Neuronal stem cell (in vitro differentiated cells): ENCODE measurements at regions not wholly inside any gene's neighbourhood (a gene's known extent, or its start where the extent isn't known, plus 50 kb on each side); places are given as distances from the start of the nearest gene placed in this dataset.
A peak's percentile ranks its signal among the peaks of the same experiment; 100 is the strongest.

Experiments used
- DNase-seq: peaks from one replicate; pipeline ENCODE4 v3.0.0-alpha.2; 2013; ENCODE audit warnings: low spot score
- H2AFZ ChIP-seq: one replicate; pipeline ENCODE4 v1.6.1; 2013; ENCODE audit warnings: mild to moderate bottlenecking, low read length, inconsistent platforms
- H2AK5ac ChIP-seq: 2 replicates; pipeline ENCODE4 v1.6.1; 2013; ENCODE audit warnings: low read depth, mild to moderate bottlenecking, inconsistent platforms, low read length, moderate library complexity, mixed read lengths
- H2BK120ac ChIP-seq: 2 replicates; pipeline ENCODE4 v1.6.1; 2013; ENCODE audit warnings: low read depth, mild to moderate bottlenecking, inconsistent platforms, low read length, moderate library complexity, mixed read lengths
- H2BK12ac ChIP-seq: one replicate; pipeline ENCODE4 v1.6.1; 2013; ENCODE audit warnings: low read length, inconsistent platforms
- H2BK15ac ChIP-seq: 2 replicates; pipeline ENCODE4 v1.6.1; 2013; ENCODE audit warnings: mild to moderate bottlenecking, low read length, inconsistent platforms, mixed read lengths
- H2BK5ac ChIP-seq: one replicate; pipeline ENCODE4 v1.6.1; 2013; ENCODE audit warnings: inconsistent platforms, mild to moderate bottlenecking, low read length, moderate library complexity
- H3K14ac ChIP-seq: one replicate; pipeline ENCODE4 v1.6.1; 2013; ENCODE audit warnings: low read length, inconsistent platforms
- H3K18ac ChIP-seq: 2 replicates; pipeline ENCODE4 v1.6.1; 2013; ENCODE audit warnings: low read length, inconsistent platforms
- H3K23ac ChIP-seq: 2 replicates; pipeline ENCODE4 v1.6.1; 2013; ENCODE audit warnings: low read depth, mild to moderate bottlenecking, mixed read lengths, low read length, inconsistent platforms; ENCODE audit not compliant: poor library complexity
- H3K27ac ChIP-seq: replicated peaks from 3 replicates; pipeline ENCODE4 v1.5.1; 2013; ENCODE audit warnings: low read length, inconsistent platforms
- H3K27me3 ChIP-seq, 3 experiments: 2 replicates each; pipeline ENCODE4 v1.6.1; 2013; ENCODE audit warnings: low read length in 3 of 3, mild to moderate bottlenecking in 2 of 3, inconsistent platforms in 1 of 3, low read depth in 1 of 3, mixed read lengths in 1 of 3, moderate library complexity in 1 of 3; ENCODE audit not compliant: control insufficient read depth in 3 of 3, insufficient read depth in 3 of 3
- H3K36me3 ChIP-seq, 2 donors: replicated peaks in 1 of 2; 2 replicates each; pipeline ENCODE4 v1.6.1; 2013; ENCODE audit warnings: low read length in 2 of 2; ENCODE audit not compliant: control insufficient read depth in 2 of 2, insufficient read depth in 2 of 2
- H3K4ac ChIP-seq: 2 replicates; pipeline ENCODE4 v1.6.1; 2013; ENCODE audit warnings: inconsistent platforms, mild to moderate bottlenecking, low read length, moderate library complexity
- H3K4me1 ChIP-seq, 2 donors: 1 replicate in 1 of 2; 2 replicates in 1 of 2; pipeline ENCODE4 v1.6.1; 2013; ENCODE audit warnings: low read length in 2 of 2, low read depth in 1 of 2; ENCODE audit not compliant: control insufficient read depth in 2 of 2, insufficient read depth in 1 of 2
- H3K4me2 ChIP-seq: one replicate; pipeline ENCODE4 v1.6.1; 2013; ENCODE audit warnings: mild to moderate bottlenecking, low read length, inconsistent platforms; ENCODE audit not compliant: insufficient read depth, poor library complexity, severe bottlenecking
- H3K4me3 ChIP-seq, 2 donors: 2 replicates each; pipeline ENCODE4 v1.5.1; 2013; ENCODE audit warnings: low read length in 2 of 2, mild to moderate bottlenecking in 2 of 2, inconsistent platforms in 1 of 2, moderate library complexity in 1 of 2
- H3K79me1 ChIP-seq: one replicate; pipeline ENCODE4 v1.6.1; 2013; ENCODE audit warnings: low read depth, mild to moderate bottlenecking, inconsistent platforms, low read length, moderate library complexity
- H3K9ac ChIP-seq: one replicate; pipeline ENCODE4 v1.6.1; 2013; ENCODE audit warnings: mild to moderate bottlenecking, low read depth, low read length, inconsistent platforms; ENCODE audit not compliant: poor library complexity
- H3K9me3 ChIP-seq, 2 donors: replicated peaks in 1 of 2; 2 replicates each; pipeline versions ENCODE3 to v1.6.1; 2013; ENCODE audit warnings: low read length in 2 of 2, mild to moderate bottlenecking in 2 of 2, inconsistent platforms in 1 of 2, low read depth in 1 of 2, mixed read lengths in 1 of 2, moderate library complexity in 1 of 2; ENCODE audit not compliant: control insufficient read depth in 2 of 2, insufficient read depth in 1 of 2
- H4K8ac ChIP-seq: one replicate; pipeline ENCODE4 v1.6.1; 2013; ENCODE audit warnings: low read depth, mild to moderate bottlenecking, inconsistent platforms, low read length, moderate library complexity
- H4K91ac ChIP-seq: one replicate; pipeline ENCODE4 v1.6.1; 2013; ENCODE audit warnings: low read length, low read depth, mild to moderate bottlenecking, inconsistent platforms; ENCODE audit not compliant: poor library complexity
- WGBS, 2 donors: extraction: QIAGEN DNeasy Blood & Tissue Kit; methylation state at CpG; one replicate each; pipeline ENCODE4 v1.1.7; 2013; ENCODE audit warnings: missing lambda C conversion rate in 2 of 2, mixed read lengths in 1 of 2; ENCODE audit not compliant: insufficient read length in 2 of 2, insufficient replicate concordance in 1 of 2; ENCODE audit errors: extremely low coverage in 2 of 2; 5-methylcytosine and 5-hydroxymethylcytosine counted together

GRCh38 chr15:93261845-93262244 lies 172.8 kb upstream of the RGMA start:
- no peak overlapping the region for H3K27ac ChIP-seq
- H2AK5ac ChIP-seq = peak overlapping the region; percentile 36
- H4K91ac ChIP-seq = no peak overlapping the region
- no CpG with 5 or more reads among the region's 4 CpGs for WGBS, 2 donors
- H2BK5ac ChIP-seq = no peak overlapping the region
- no peak overlapping the region for H4K8ac ChIP-seq
- H3K4me1 ChIP-seq = peaks cover 0 to 4% of the 10 kb centered on the region in 2 donors
- H2BK120ac ChIP-seq = no peak overlapping the region
- H3K4ac ChIP-seq = no peak overlapping the region
- no peak overlapping the region for H3K4me2 ChIP-seq
- H2BK12ac ChIP-seq = peak overlapping the region; percentile 36
- peaks cover 4 to 24% of the 10 kb centered on the region in 2 donors for H3K9me3 ChIP-seq
- H3K18ac ChIP-seq = peak overlapping the region; percentile 63
- no peak overlapping the region for H3K9ac ChIP-seq
- H2BK15ac ChIP-seq = no peak overlapping the region
- H3K14ac ChIP-seq = no peak overlapping the region
- H3K4me3 ChIP-seq = no peak overlapping the region
- H3K79me1 ChIP-seq = no peaks in the 10 kb centered on the region
- H3K27me3 ChIP-seq = no peaks in the 10 kb centered on the region
- DNase-seq = no peak
- no peak overlapping the region for H3K23ac ChIP-seq
- H3K36me3 ChIP-seq = no peaks in the 10 kb centered on the region
- no peak overlapping the region for H2AFZ ChIP-seq

GRCh38 chr15:93257920-93258319 lies 168.9 kb upstream of the RGMA start:
- Histone ChIP-seq H3K4me3 (no peak overlapping the region), H4K91ac (no peak overlapping the region), H3K4me2 (no peak overlapping the region), H2BK15ac (peak overlapping the region; percentile 27), H3K79me1 (no peaks in the 10 kb centered on the region), H3K36me3 (no peaks in the 10 kb centered on the region), H2AK5ac (no peak overlapping the region), H2BK5ac (no peak overlapping the region), H2BK12ac (no peak overlapping the region), H2BK120ac (no peak overlapping the region), H3K4ac (no peak overlapping the region), H4K8ac (no peak overlapping the region), H3K23ac (no peak overlapping the region), H3K27me3 (no peaks in the 10 kb centered on the region), H3K14ac (no peak overlapping the region), H2AFZ (no peak overlapping the region), H3K4me1 (peaks cover 0 to 4% of the 10 kb centered on the region in 2 donors), H3K27ac (no peak overlapping the region), H3K18ac (peak overlapping the region; percentile 52), H3K9ac (no peak overlapping the region), H3K9me3 (peaks cover 0 to 7% of the 10 kb centered on the region in 2 donors)
- DNase-seq = no peak
- WGBS, 2 donors = no CpG with 5 or more reads among the region's 3 CpGs

DNA sequence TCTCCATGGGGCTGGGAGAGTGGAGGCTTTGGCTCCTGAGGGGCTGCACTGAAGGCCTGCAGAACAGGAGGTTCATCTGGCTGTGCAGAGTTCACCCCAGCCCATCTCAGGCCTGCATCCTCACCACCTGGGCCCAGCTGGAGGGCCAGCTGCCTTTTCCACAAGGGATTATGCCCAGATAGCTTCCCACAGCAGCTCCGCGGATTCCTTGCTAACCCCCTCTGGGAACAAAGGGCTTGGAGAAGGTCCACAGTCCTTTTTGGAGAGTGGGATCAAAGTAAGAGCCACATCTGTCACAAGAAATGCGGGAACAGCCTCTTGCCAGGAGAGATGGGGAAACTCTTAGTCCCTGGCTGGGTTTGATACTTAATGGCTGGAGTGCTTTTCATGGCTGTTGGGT lies 164.7 kb upstream of the RGMA start:
- Histone ChIP-seq H4K91ac (no peak overlapping the region), H2AK5ac (peak overlapping the region; percentile 71), H3K23ac (no peak overlapping the region), H3K79me1 (no peaks in the 10 kb centered on the region), H2BK120ac (peak overlapping the region; percentile 64), H3K4me2 (no peak overlapping the region), H3K4ac (no peak overlapping the region), H2BK15ac (peak overlapping the region; percentile 93), H4K8ac (no peak overlapping the region), H3K18ac (peak overlapping the region; percentile 87), H3K14ac (no peak overlapping the region), H3K36me3 (no peaks in the 10 kb centered on the region), H3K4me1 (peaks cover 0 to 3% of the 10 kb centered on the region in 2 donors), H2BK5ac (no peak overlapping the region), H3K27ac (no peak overlapping the region), H3K27me3 (no peaks in the 10 kb centered on the region), H2AFZ (no peak overlapping the region), H3K4me3 (no peak overlapping the region), H2BK12ac (no peak overlapping the region), H3K9ac (no peak overlapping the region), H3K9me3 (peaks cover 2 to 3% of the 10 kb centered on the region in 2 donors)
- no peak for DNase-seq
- WGBS, 2 donors = no CpG with 5 or more reads among the region's 3 CpGs

DNA sequence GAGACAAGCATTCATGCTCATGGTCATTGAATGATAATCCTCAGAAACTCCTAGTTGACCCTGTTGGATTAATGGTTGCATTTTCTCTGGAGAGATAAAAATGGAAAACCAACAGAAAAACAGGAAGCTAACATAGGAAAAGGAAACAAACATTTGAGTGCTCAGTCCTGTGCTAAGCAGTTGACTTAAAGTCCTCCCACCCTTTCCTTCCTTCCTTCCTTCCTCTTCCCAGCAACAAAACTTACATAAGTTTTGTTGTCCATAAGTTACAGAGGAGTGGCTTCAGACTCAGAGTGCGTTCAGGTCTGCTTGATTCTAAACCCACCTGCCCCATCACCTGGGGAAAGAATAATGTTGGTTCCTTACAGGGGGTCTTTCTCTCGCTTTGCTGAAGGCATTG lies 163.8 kb upstream of the RGMA start:
- Histone ChIP-seq H3K9ac (no peak overlapping the region), H3K4me2 (no peak overlapping the region), H3K4me1 (peaks cover 0 to 3% of the 10 kb centered on the region in 2 donors), H2BK120ac (no peak overlapping the region), H3K4me3 (no peak overlapping the region), H3K36me3 (no peaks in the 10 kb centered on the region), H2AK5ac (no peak overlapping the region), H2BK12ac (no peak overlapping the region), H4K91ac (no peak overlapping the region), H3K79me1 (no peaks in the 10 kb centered on the region), H2AFZ (no peak overlapping the region), H4K8ac (no peak overlapping the region), H2BK15ac (no peak overlapping the region), H3K14ac (no peak overlapping the region), H3K23ac (no peak overlapping the region), H3K27ac (no peak overlapping the region), H3K9me3 (peaks cover 2 to 3% of the 10 kb centered on the region in 2 donors), H2BK5ac (no peak overlapping the region), H3K18ac (no peak overlapping the region), H3K27me3 (no peaks in the 10 kb centered on the region), H3K4ac (no peak overlapping the region)
- no CpG with 5 or more reads among the region's 2 CpGs for WGBS, 2 donors
- DNase-seq = no peak
